WTC11 (cell line): ENCODE measurements at regions not wholly inside any gene's neighbourhood (a gene's known extent, or its start where the extent isn't known, plus 50 kb on each side); places are given as distances from the start of the nearest gene placed in this dataset.

ENCODE experiments used
- CREB1 ChIP-seq: sonication (generic); formaldehyde crosslinking; IDR thresholded peaks from 2 replicates; pipeline ENCODE4 v1.8.0; 2023; ENCODE audit warnings: mild to moderate bottlenecking, missing genetic modification reagents
- CTCF ChIP-seq: fragments of 200-600 bp; IDR thresholded peaks from 2 replicates; pipeline ENCODE4 v1.8.0; 2022; ENCODE audit warnings: antibody characterized with exemption
- ZBTB43 ChIP-seq: sonication (generic); formaldehyde crosslinking; IDR thresholded peaks from 2 replicates; pipeline ENCODE4 v1.8.1; 2023; ENCODE audit warnings: mild to moderate bottlenecking, missing genetic modification reagents
- ZNF263 ChIP-seq: sonication (generic); formaldehyde crosslinking; IDR thresholded peaks from 2 replicates; pipeline ENCODE4 v1.8.1; 2022; ENCODE audit warnings: low read depth, mild to moderate bottlenecking, moderate library complexity, missing genetic modification reagents

GRCh38 chr12:58741226-58741625 is 179.1 kb downstream of the LRIG3 start:
- TF ChIP-seq ZNF263 = no peak
- no peak for TF ChIP-seq CTCF
- no peak for TF ChIP-seq ZBTB43 (CRISPR knock-in tag)
- TF ChIP-seq CREB1 (CRISPR knock-in tag) = no peak
